ENCODE measurements at regions not wholly inside any gene's neighbourhood (a gene's known extent, or its start where the extent isn't known, plus 50 kb on each side); places are given as distances from the start of the nearest gene placed in this dataset.
A peak's percentile ranks its signal among the peaks of the same experiment; 100 is the strongest.

DNA sequence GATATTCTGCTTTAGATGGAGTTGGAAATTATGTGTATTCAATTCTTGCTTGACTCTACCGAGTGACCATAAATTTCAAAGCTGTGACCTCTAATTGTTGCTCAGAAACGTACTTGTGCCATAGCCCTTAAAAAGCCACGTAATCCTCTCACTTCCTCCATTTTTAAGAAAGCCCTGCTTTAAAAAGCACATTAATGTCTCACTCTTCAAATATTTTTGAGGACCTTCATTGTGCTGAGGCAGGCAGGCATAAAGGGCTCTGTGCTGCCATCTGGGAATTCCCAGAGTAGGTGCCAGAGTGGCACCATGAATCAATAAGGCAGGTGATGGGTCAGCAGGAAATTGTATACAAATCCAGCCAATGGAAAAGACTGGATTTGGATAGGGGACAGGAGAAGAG lies 97.7 kb upstream of the FAM204A start:
- H3K4me2 ChIP-seq (ENCODE audit: low read depth, low read length) = no peak overlapping the region
- H2AFZ ChIP-seq (ENCODE audit: low read length) = no peak overlapping the region
- intact Hi-C loops (cut with micrococcal nuclease; ENCODE audit: unreplicated experiment) (no loop called here), in situ Hi-C loops (cut with HindIII; ENCODE audit: extremely low pct_ligation_motif_present, low pct_unique_long_range_greater_than_20kb) (loop anchor here (25.0 kb wide), 1 partner anchor 953 kb away; no protein-coding TSS in a partner anchor)
- H3K9me3 ChIP-seq (ENCODE audit: low read length) = no peaks in the 10 kb centered on the region
- H4K20me1 ChIP-seq (ENCODE audit: insufficient read depth, low read length) = no peaks in the 10 kb centered on the region
- no peak for TF ChIP-seq KLF9 (CRISPR knock-in tag; IDR thresholded peaks at IDR 0.05; ENCODE audit: low read depth)
- no peak overlapping the region for H3K9ac ChIP-seq (ENCODE audit: insufficient read depth, low read depth, low read length)
- H3K27ac ChIP-seq (ENCODE audit: extremely low read length, insufficient read depth, low read length) = no peak overlapping the region
- CTCF ChIA-PET (ENCODE audit: low intra/inter-chr PET ratio, low total read pairs) = no interaction called here
- POLR2A ChIA-PET = no interaction called here
- no peaks in the 10 kb centered on the region; a peak in 1 of 5 replicates for H3K27me3 ChIP-seq (ENCODE audit: control insufficient read depth in 1 of 2, insufficient read depth in 2 of 2, low read length in 2 of 2)
- ATAC-seq (no peak), FAIRE-seq (no peak), DNase-seq (ENCODE audit: low spot score) (no peak)
- no peak overlapping the region for H3K4me3 ChIP-seq (replicated peaks in 1 of 3; ENCODE audit: insufficient read depth in 1 of 3, low read depth in 2 of 3, low read length in 3 of 3)
- no peaks in the 10 kb centered on the region for H3K4me1 ChIP-seq (ENCODE audit: insufficient read depth, low read length)
- H3K36me3 ChIP-seq (replicated peaks in 1 of 2; ENCODE audit: control insufficient read depth in 1 of 2, insufficient read depth in 2 of 2, low read length in 2 of 2) = no peaks in the 10 kb centered on the region
- no peaks in the 10 kb centered on the region for H3K79me2 ChIP-seq (ENCODE audit: insufficient read depth, low read length)
- BruUV-seq (replicated peaks) = no TSS peak
- WGBS (ENCODE audit: low lambda C conversion rate) = 6% methylated on average over 3 of the region's 3 CpGs

- H3K36me3 ChIP-seq (replicated peaks in 1 of 2; ENCODE audit: control insufficient read depth in 1 of 2, insufficient read depth in 2 of 2, low read length in 2 of 2) = no peaks in the 10 kb centered on the region
- no peaks in the 10 kb centered on the region for H3K79me2 ChIP-seq (ENCODE audit: insufficient read depth, low read length)
- H3K27ac ChIP-seq (ENCODE audit: extremely low read length, insufficient read depth, low read length) = no peak overlapping the region
- DNase-seq (ENCODE audit: low spot score) (no peak), ATAC-seq (no peak), FAIRE-seq (no peak)
- BruUV-seq (replicated peaks) = no TSS peak
- H3K9ac ChIP-seq (ENCODE audit: insufficient read depth, low read depth, low read length) = no peak overlapping the region
- intact Hi-C loops (cut with micrococcal nuclease; ENCODE audit: unreplicated experiment) (no loop called here), in situ Hi-C loops (cut with HindIII; ENCODE audit: extremely low pct_ligation_motif_present, low pct_unique_long_range_greater_than_20kb) (loop anchor here (25.0 kb wide), 1 partner anchor 949 kb away; no protein-coding TSS in a partner anchor)
- no peak overlapping the region for H3K4me3 ChIP-seq (replicated peaks in 1 of 3; ENCODE audit: insufficient read depth in 1 of 3, low read depth in 2 of 3, low read length in 3 of 3)
- 3% methylated on average over 1 of the region's 1 CpG for WGBS (ENCODE audit: low lambda C conversion rate)
- no peaks in the 10 kb centered on the region; a peak in 1 of 5 replicates for H3K27me3 ChIP-seq (ENCODE audit: control insufficient read depth in 1 of 2, insufficient read depth in 2 of 2, low read length in 2 of 2)
- ChIA-PET POLR2A (no interaction called here), CTCF (ENCODE audit: low intra/inter-chr PET ratio, low total read pairs) (no interaction called here)
- H4K20me1 ChIP-seq (ENCODE audit: insufficient read depth, low read length) = no peaks in the 10 kb centered on the region
- no peak overlapping the region for H3K4me2 ChIP-seq (ENCODE audit: low read depth, low read length)
- H3K4me1 ChIP-seq (ENCODE audit: insufficient read depth, low read length) = no peaks in the 10 kb centered on the region
- no peak overlapping the region for H2AFZ ChIP-seq (ENCODE audit: low read length)
- no peaks in the 10 kb centered on the region for H3K9me3 ChIP-seq (ENCODE audit: low read length)
- peak; percentile 89 for TF ChIP-seq ATF7 (IDR thresholded peaks at IDR 0.05)
- no peak for TF ChIP-seq ATF7 (CRISPR knock-in tag; IDR thresholded peaks at IDR 0.05)
- TF ChIP-seq SRSF4 (IDR thresholded peaks at IDR 0.05; ENCODE audit: low read depth, low read length, poor library complexity, severe bottlenecking) = no peak
These were observed 94.6 kb upstream of the FAM204A start for GRCh38 chr10:118436742-118437141.
